ENCODE measurements at regions not wholly inside any gene's neighbourhood (a gene's known extent, or its start where the extent isn't known, plus 50 kb on each side); places are given as distances from the start of the nearest gene placed in this dataset.
"Not testable (repeated sequence)": the region's sequence is repeated elsewhere in the genome, so short reads cannot be mapped to it uniquely, and the experiment has no call there.

DNA sequence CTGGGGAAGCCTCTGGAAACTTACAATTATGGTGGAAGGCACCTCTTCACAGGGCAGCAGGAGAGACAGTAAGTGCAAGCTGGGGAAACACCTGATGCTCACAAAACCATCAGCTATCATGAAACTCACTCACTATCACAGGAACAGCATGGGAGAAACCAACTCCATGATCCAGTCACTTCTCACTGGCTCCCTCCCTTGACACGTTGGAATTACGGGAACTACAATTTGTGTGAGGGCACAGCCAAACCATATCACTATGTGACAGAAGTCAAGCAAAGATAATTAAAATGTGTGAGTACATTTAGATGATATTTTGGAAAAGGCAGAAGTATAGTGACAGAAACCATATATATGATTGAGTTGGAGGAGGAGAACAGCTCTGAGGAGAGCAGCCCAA, 474.0 kb upstream of the OLFM3 start:
- FAIRE-seq (no peak), DNase-seq (ENCODE audit: insufficient read length, low spot score) (no peak)
- TF ChIP-seq, protein P1, sequence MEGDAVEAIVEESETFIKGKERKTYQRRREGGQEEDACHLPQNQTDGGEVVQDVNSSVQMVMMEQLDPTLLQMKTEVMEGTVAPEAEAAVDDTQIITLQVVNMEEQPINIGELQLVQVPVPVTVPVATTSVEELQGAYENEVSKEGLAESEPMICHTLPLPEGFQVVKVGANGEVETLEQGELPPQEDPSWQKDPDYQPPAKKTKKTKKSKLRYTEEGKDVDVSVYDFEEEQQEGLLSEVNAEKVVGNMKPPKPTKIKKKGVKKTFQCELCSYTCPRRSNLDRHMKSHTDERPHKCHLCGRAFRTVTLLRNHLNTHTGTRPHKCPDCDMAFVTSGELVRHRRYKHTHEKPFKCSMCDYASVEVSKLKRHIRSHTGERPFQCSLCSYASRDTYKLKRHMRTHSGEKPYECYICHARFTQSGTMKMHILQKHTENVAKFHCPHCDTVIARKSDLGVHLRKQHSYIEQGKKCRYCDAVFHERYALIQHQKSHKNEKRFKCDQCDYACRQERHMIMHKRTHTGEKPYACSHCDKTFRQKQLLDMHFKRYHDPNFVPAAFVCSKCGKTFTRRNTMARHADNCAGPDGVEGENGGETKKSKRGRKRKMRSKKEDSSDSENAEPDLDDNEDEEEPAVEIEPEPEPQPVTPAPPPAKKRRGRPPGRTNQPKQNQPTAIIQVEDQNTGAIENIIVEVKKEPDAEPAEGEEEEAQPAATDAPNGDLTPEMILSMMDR (IDR thresholded peaks at IDR 0.05; ENCODE audit: insufficient read depth, missing control alignments), result no peak

DNA sequence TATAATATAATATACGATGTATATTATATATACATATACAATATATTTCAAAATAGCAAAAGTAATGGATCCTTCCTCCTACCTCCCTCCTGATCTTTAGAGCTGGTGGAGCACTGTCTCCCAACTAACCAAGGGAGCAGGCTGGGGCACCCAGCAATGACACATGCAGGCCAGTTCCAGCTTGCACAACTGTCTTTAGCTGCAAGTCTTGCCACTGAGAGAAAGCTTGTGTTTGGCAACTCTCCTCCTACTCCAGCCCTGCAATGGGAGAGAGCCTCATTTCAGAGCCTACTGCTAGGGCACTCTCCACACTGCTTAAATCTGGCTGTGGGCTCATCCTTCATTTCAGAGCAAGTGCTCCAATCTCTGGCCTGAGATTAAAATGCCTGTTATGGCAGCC, 469.8 kb upstream of the OLFM3 start:
- FAIRE-seq (no peak), DNase-seq (ENCODE audit: insufficient read length, low spot score) (no peak)
- TF ChIP-seq, protein P1 (IDR thresholded peaks at IDR 0.05; ENCODE audit: insufficient read depth, missing control alignments), result no peak

DNA sequence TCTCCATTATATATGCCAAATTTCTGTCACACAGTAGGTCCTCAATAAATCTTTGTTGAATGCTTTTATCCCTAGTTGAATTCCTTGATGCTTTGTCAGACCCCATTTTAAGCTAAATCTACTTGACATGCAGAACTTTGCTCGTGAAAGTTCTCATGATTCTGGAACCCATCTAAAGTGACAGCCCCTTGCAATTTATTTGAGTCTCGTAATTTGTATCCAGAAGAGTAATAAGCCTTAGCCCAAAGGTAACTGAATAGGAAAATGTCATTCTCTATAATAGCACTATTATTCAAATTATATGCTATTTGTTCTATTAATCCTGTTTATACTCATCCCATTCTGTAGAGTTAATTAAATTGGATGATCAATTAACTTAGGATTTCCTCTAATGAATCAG, 466.6 kb upstream of the OLFM3 start:
- FAIRE-seq (no peak), DNase-seq (ENCODE audit: insufficient read length, low spot score) (no peak)
- TF ChIP-seq, protein P1 (IDR thresholded peaks at IDR 0.05; ENCODE audit: insufficient read depth, missing control alignments), result no peak

DNA sequence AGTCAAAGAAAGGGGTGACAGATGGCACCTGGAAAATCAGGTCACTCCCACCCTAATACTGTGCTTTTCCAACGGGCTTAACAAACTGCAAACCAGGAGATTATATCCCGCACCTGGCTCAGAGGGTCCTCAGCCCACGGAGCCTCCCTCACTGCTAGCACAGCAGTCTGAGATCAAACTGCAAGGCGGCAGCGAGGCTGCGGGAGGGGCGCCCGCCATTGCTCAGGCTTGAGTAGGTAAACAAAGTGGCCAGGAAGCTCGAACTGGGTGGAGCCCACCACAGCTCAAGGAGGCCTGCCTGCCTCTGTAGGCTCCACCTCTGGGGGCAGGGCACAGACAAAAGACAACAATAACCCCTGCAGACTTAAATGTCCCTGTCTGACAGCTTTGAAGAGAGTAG, 445.6 kb upstream of the OLFM3 start:
- not testable (repeated sequence) for FAIRE-seq

DNA sequence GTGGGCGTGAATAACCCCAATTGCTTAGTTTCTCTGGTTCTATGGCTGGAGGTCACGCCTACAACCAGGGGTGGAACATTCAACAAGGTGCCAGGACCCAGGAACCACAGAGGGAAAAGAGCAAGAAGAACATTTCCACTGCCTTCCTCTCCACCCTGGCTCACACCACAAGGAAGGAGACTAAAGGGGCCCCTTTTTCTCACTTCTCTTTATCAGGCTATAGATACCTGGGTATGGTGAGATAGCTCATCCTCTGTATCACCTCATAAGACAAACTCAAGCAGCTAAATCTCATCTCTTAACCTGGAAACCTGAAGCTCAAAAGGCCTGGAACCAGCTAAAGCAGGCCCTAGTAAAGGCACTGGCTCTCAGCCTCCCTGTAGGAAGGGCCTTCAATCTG, 438.8 kb upstream of the OLFM3 start:
- TF ChIP-seq, protein P1 (IDR thresholded peaks at IDR 0.05; ENCODE audit: insufficient read depth, missing control alignments), result no peak
- DNase-seq (ENCODE audit: insufficient read length, low spot score) (no peak), FAIRE-seq (no peak)

More for the DNA sequence above, 445.6 kb upstream of the OLFM3 start:
- not testable (repeated sequence) for DNase-seq (ENCODE audit: insufficient read length, low spot score)

DNA sequence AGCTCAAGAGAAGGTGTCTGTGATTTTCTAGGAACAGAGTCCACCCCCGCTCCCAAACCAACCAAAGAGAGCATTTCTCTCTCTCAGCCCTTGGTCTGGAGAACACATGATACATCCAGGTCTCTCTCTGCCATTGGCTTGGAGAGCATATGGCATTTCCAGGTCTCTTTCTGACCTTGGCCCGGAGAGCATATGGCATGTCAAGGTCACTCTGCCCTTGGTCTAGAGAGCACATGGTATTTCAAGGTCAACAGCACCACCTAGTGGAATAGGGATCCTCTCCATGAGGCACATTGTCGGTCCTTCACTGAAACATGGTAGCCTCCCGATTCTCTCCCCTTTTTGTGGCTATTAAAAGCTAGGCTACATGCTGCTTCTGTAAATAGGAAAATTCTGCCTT, 437.7 kb upstream of the OLFM3 start:
- DNase-seq (ENCODE audit: insufficient read length, low spot score) (no peak), FAIRE-seq (peak; percentile 69)
- TF ChIP-seq, protein P1 (IDR thresholded peaks at IDR 0.05; ENCODE audit: insufficient read depth, missing control alignments), result peak; percentile 37

DNA sequence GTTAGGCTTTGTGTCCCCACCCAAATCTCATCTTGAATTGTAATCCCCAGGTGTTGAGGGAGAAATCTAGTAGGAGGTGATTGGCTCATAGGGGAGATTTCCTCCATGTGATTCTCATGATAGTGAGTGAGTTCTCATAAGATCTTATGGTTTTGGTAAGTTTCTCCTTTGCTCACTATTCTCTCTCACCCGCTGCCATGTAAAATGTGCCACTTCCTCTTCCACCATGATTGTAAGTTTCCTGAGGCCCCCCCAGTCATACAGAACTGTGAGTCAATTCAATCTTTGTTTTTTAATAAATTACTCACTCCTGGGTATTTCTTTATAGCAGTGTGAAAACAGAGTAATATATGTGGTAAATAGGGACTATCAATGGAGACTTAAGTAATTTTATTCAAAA, 434.5 kb upstream of the OLFM3 start:
- no peak for FAIRE-seq

More for the DNA sequence above, 434.5 kb upstream of the OLFM3 start:
- TF ChIP-seq, protein P1 (IDR thresholded peaks at IDR 0.05; ENCODE audit: insufficient read depth, missing control alignments), result no peak
- DNase-seq (ENCODE audit: insufficient read length, low spot score), result no peak

All from D721Med (cell line).